ENCODE measurements at regions not wholly inside any gene's neighbourhood (a gene's known extent, or its start where the extent isn't known, plus 50 kb on each side); places are given as distances from the start of the nearest gene placed in this dataset.

- Histone ChIP-seq H3K27me3 (ENCODE audit: control insufficient read depth in 4 of 4, insufficient read depth in 4 of 4, low read length in 3 of 4) (no peaks in the 10 kb centered on the region), H3K9ac (ENCODE audit: low read depth in 1 of 2, low read length in 2 of 2) (no peak overlapping the region), H3K36me3 (ENCODE audit: control insufficient read depth in 4 of 4, insufficient read depth in 3 of 4, low read depth in 1 of 4, low read length in 3 of 4) (no peaks in the 10 kb centered on the region), H3K4me3 (ENCODE audit: low read depth in 1 of 3, low read length in 3 of 3) (no peak overlapping the region), H3K27ac (ENCODE audit: low read depth in 1 of 2, low read length in 2 of 2) (no peak overlapping the region), H3K4me1 (ENCODE audit: control insufficient read depth in 4 of 4, insufficient read depth in 4 of 4, low read length in 3 of 4) (peaks cover 0 to 2% (median 0%) of the 10 kb centered on the region in 4 donors), H3K9me3 (ENCODE audit: control insufficient read depth in 4 of 4, low read length in 3 of 4) (no peaks in the 10 kb centered on the region)
- DNase-seq (ENCODE audit: low spot score) = no peak
- 89% methylated on average over 1 of the region's 1 CpG for WGBS
- TF ChIP-seq GABPA (IDR thresholded peaks at IDR 0.05 in 1 of 2, conservative IDR thresholded peaks at IDR 0.05 in 1 of 2) (no peak), HNF4G (IDR thresholded peaks at IDR 0.05) (no peak), RXRA (IDR thresholded peaks at IDR 0.05) (no peak), ATF3 (IDR thresholded peaks at IDR 0.05) (no peak), EGR1 (IDR thresholded peaks at IDR 0.05; ENCODE audit: low read depth in 2 of 2) (no peak), NR2F2 (IDR thresholded peaks at IDR 0.05) (no peak), JUND (IDR thresholded peaks at IDR 0.05) (no peak), RAD21 (IDR thresholded peaks at IDR 0.05) (no peak), TAF1 (conservative IDR thresholded peaks at IDR 0.05) (no peak), YY1 (IDR thresholded peaks at IDR 0.05) (no peak), HNF4A (conservative IDR thresholded peaks at IDR 0.05) (no peak), FOXA1 (IDR thresholded peaks at IDR 0.05) (no peak), FOXA2 (IDR thresholded peaks at IDR 0.05) (no peak), SP1 (IDR thresholded peaks at IDR 0.05) (no peak)
- TF ChIP-seq, protein P1, sequence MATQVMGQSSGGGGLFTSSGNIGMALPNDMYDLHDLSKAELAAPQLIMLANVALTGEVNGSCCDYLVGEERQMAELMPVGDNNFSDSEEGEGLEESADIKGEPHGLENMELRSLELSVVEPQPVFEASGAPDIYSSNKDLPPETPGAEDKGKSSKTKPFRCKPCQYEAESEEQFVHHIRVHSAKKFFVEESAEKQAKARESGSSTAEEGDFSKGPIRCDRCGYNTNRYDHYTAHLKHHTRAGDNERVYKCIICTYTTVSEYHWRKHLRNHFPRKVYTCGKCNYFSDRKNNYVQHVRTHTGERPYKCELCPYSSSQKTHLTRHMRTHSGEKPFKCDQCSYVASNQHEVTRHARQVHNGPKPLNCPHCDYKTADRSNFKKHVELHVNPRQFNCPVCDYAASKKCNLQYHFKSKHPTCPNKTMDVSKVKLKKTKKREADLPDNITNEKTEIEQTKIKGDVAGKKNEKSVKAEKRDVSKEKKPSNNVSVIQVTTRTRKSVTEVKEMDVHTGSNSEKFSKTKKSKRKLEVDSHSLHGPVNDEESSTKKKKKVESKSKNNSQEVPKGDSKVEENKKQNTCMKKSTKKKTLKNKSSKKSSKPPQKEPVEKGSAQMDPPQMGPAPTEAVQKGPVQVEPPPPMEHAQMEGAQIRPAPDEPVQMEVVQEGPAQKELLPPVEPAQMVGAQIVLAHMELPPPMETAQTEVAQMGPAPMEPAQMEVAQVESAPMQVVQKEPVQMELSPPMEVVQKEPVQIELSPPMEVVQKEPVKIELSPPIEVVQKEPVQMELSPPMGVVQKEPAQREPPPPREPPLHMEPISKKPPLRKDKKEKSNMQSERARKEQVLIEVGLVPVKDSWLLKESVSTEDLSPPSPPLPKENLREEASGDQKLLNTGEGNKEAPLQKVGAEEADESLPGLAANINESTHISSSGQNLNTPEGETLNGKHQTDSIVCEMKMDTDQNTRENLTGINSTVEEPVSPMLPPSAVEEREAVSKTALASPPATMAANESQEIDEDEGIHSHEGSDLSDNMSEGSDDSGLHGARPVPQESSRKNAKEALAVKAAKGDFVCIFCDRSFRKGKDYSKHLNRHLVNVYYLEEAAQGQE (IDR thresholded peaks at IDR 0.05) = no peak
- TF ChIP-seq, protein P2, sequence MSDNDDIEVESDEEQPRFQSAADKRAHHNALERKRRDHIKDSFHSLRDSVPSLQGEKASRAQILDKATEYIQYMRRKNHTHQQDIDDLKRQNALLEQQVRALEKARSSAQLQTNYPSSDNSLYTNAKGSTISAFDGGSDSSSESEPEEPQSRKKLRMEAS (IDR thresholded peaks at IDR 0.05) = no peak
- TF ChIP-seq, protein P3, sequence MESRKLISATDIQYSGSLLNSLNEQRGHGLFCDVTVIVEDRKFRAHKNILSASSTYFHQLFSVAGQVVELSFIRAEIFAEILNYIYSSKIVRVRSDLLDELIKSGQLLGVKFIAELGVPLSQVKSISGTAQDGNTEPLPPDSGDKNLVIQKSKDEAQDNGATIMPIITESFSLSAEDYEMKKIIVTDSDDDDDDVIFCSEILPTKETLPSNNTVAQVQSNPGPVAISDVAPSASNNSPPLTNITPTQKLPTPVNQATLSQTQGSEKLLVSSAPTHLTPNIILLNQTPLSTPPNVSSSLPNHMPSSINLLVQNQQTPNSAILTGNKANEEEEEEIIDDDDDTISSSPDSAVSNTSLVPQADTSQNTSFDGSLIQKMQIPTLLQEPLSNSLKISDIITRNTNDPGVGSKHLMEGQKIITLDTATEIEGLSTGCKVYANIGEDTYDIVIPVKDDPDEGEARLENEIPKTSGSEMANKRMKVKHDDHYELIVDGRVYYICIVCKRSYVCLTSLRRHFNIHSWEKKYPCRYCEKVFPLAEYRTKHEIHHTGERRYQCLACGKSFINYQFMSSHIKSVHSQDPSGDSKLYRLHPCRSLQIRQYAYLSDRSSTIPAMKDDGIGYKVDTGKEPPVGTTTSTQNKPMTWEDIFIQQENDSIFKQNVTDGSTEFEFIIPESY (IDR thresholded peaks at IDR 0.05) = no peak
- TF ChIP-seq, protein P4, sequence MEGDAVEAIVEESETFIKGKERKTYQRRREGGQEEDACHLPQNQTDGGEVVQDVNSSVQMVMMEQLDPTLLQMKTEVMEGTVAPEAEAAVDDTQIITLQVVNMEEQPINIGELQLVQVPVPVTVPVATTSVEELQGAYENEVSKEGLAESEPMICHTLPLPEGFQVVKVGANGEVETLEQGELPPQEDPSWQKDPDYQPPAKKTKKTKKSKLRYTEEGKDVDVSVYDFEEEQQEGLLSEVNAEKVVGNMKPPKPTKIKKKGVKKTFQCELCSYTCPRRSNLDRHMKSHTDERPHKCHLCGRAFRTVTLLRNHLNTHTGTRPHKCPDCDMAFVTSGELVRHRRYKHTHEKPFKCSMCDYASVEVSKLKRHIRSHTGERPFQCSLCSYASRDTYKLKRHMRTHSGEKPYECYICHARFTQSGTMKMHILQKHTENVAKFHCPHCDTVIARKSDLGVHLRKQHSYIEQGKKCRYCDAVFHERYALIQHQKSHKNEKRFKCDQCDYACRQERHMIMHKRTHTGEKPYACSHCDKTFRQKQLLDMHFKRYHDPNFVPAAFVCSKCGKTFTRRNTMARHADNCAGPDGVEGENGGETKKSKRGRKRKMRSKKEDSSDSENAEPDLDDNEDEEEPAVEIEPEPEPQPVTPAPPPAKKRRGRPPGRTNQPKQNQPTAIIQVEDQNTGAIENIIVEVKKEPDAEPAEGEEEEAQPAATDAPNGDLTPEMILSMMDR (IDR thresholded peaks at IDR 0.05; ENCODE audit: low read depth, low read length, missing input control) = no peak
Measured at GRCh38 chr11:115653076-115653475, 148.9 kb upstream of the CADM1 start.
